RWPE1 (cell line): ENCODE measurements at regions not wholly inside any gene's neighbourhood (a gene's known extent, or its start where the extent isn't known, plus 50 kb on each side); places are given as distances from the start of the nearest gene placed in this dataset.

Source experiments
- CTCF ChIA-PET: fragments of 350-600 bp; sonication (Branson Sonifier 250); formaldehyde crosslinking; extraction: SDS; loops from one replicate; lab custom pipeline; 2021; lab: Yijun Ruan, JAX
- POLR2A ChIA-PET: fragments of 400-600 bp; formaldehyde crosslinking; extraction: SDS; loops from one replicate; lab custom pipeline; 2020; ENCODE audit warnings: antibody characterized with exemption; ENCODE audit not compliant: low non-redundant PET; lab: Yijun Ruan, JAX
- DNase-seq: peaks from one replicate; pipeline ENCODE4 v3.0.0; 2012; ENCODE audit warnings: low spot score
- H3K27ac ChIP-seq: fragments of 450-650 bp; 2 replicates; pipeline ENCODE4 v1.5.1; 2017
- TF ChIP-seq, protein P1 (sequence below): fragments of 450-650 bp; conservative IDR thresholded peaks from 2 replicates; pipeline ENCODE4 v1.5.1; 2017; ENCODE audit warnings: low read depth, mild to moderate bottlenecking

DNA sequence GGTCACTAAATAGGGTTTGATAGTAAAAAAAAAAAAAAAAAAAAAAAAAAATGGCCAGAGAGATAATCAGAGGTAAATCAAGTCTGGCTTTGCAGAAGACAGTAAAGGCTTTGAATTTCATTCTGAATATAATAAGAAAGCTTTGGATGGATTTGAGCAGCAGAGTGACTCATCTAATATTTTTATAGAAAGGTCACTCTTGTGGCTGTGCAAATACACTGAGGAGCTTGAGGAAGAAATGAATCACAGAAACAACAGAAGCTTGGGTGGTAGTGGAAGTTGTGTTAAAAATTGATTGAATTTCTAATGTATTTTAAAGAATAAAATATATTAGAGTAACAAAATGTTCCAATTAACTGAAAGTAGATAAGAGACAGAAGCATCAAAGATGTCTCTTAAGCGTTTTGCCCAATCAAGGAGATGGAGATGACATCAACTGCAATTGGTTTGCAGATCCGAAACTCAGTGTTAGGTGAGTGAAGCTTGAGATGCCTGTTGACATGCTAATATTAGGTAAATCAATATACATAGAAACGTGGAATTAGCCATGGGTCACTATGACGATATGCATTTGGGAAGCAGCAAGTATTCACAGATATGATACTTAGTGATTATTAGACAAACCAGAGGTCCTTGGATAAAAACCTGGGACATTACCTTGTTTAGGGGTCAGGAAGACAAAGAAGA lies 280.5 kb downstream of the GPM6A start:
- TF ChIP-seq, protein P1, sequence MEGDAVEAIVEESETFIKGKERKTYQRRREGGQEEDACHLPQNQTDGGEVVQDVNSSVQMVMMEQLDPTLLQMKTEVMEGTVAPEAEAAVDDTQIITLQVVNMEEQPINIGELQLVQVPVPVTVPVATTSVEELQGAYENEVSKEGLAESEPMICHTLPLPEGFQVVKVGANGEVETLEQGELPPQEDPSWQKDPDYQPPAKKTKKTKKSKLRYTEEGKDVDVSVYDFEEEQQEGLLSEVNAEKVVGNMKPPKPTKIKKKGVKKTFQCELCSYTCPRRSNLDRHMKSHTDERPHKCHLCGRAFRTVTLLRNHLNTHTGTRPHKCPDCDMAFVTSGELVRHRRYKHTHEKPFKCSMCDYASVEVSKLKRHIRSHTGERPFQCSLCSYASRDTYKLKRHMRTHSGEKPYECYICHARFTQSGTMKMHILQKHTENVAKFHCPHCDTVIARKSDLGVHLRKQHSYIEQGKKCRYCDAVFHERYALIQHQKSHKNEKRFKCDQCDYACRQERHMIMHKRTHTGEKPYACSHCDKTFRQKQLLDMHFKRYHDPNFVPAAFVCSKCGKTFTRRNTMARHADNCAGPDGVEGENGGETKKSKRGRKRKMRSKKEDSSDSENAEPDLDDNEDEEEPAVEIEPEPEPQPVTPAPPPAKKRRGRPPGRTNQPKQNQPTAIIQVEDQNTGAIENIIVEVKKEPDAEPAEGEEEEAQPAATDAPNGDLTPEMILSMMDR = no peak
- peak; percentile 8 for DNase-seq
- H3K27ac ChIP-seq = no peak overlapping the region
- ChIA-PET CTCF (no interaction called here), POLR2A (no interaction called here)

DNA sequence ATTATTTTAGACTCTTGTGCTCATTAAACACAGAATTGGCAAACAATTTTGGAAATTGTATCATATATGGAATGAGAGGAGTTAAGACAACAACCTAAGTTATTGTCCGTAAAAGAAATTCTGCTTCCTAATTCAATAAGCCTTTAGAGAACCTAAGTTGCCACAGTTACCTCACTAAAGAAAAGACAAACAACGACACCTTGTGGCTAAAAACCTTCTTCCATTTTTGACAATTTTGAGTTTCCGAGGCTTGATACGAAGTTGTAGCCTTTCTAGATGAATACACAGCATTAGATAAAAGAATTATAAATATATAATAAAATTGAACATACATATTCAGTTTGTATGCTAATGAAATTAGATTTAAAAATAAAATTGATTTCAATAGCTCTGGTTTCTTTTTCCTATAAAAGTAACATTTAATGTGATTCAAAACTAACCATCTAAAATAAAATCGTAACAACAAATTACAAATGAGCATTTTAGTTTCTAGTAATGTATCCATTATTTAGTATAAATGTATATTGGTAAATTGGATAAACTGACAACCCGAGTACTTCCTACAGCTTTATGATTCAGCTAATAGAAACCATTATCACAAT lies 275.1 kb downstream of the GPM6A start:
- DNase-seq = peak; percentile 32
- ChIA-PET POLR2A (no interaction called here), CTCF (interaction anchor here (0.6 to 1.3 kb wide), 8 partner anchors 25 to 1396 kb away, joined by 3 to 6 read pairs (median 3); no protein-coding TSS in a partner anchor)
- TF ChIP-seq, protein P1 = peak; percentile 50
- no peak overlapping the region for H3K27ac ChIP-seq

DNA sequence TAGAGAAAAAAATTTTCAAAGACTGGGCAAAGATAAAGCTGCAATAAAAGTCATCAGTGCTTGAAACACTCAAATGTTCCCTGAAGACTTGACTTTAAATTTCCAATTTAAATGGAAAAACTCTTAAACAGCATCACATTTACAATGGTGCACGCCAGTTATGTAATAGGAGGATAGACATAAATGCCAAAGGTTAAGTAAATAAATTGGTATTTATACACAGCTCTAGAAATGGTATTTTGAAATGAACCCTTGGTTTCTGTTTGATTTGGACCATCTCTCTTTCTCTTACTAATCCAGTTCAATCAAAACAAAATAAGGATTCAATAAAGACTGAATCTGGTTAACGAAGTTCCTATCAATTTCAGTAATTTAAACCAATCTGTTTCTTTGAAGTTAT lies 272.6 kb downstream of the GPM6A start:
- ChIA-PET CTCF (no interaction called here), POLR2A (no interaction called here)
- no peak for DNase-seq
- TF ChIP-seq, protein P1 = no peak
- H3K27ac ChIP-seq = no peak overlapping the region

DNA sequence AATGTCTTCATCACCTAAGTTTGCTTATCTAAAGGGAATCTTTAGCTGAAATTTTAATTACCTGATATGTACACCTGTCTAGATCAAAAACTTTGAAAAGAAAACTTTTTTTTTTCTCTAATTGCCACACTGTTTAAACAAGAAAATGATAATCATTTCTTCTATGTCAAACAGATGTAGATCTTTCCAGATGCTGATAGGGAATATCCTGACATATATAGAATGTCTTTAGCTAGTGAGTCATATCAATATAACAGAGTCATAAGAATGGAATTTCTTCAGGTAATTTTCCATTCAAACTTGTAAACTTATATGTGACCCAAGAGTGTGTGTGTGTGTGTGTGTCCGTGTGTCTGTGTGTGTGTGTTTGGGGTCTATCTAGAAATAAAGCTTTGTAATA lies 271.9 kb downstream of the GPM6A start:
- DNase-seq = peak; percentile 10
- H3K27ac ChIP-seq = no peak overlapping the region
- CTCF ChIA-PET = interaction anchor here (0.6 kb wide), 1 partner anchor 713 kb away, joined by 3 read pairs; no protein-coding TSS in a partner anchor
- POLR2A ChIA-PET = no interaction called here
- TF ChIP-seq, protein P1 = no peak

DNA sequence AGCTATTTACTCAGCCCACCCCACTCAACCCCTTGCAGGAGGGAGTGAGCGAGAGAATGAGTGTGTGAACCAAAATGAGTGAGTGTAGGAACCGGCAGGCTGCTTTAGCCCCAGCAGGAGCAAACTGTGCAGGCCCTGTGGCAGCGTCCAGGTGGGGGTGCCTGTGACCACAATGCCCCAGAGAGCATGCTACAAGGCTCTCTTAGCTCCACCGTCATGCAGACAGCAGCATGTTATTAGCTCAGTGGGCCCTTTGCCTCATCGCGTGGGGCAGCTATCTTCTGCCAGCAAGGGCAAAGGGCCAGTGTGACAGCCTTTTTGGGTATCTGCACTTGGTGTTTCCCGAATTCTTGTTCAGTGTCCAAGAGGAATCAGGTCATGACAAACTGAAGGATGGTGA lies 271.3 kb downstream of the GPM6A start:
- ChIA-PET POLR2A (no interaction called here), CTCF (interaction anchor here (0.6 kb wide), 1 partner anchor 714 kb away, joined by 3 read pairs; no protein-coding TSS in a partner anchor)
- H3K27ac ChIP-seq = no peak overlapping the region
- DNase-seq = no peak
- TF ChIP-seq, protein P1 = no peak

DNA sequence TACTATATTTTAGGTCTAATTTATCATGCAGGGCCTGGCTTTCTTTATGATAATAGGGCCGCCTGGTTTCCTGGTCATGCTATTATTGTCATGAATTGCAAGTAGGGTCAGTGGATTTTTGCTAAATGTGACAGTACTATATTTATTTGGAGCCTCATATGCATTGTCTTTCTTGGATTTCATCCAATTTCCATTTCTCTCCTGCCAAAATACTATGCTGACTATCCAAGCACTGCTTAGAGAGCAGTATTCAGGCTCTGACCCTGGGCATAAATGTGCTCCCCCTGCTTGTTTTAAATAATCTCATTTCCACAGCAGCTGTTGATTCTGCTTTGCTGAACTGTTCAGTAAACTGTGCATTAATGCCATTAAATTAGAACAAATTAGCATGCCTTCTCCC lies 269.3 kb downstream of the GPM6A start:
- TF ChIP-seq, protein P1 = no peak
- DNase-seq = no peak
- POLR2A ChIA-PET = no interaction called here
- H3K27ac ChIP-seq = no peak overlapping the region
- CTCF ChIA-PET = no interaction called here
